GM18520 (cell line): ENCODE measurements at regions not wholly inside any gene's neighbourhood (a gene's known extent, or its start where the extent isn't known, plus 50 kb on each side); places are given as distances from the start of the nearest gene placed in this dataset.

Experiments used
- ATAC-seq: cut with Tn5 transposase; IDR thresholded peaks from one replicate; pipeline ENCODE4 v1.9.1; 2021; ENCODE audit not compliant: unreplicated experiment

GRCh38 chr15:94177112-94177511 is 54.2 kb upstream of the MCTP2 start:
- ATAC-seq: no peak

- no peak for ATAC-seq
These were observed 55.9 kb upstream of the MCTP2 start for GRCh38 chr15:94175420-94175819.

- peak; percentile 84 for ATAC-seq
These were observed 57.0 kb upstream of the MCTP2 start for GRCh38 chr15:94174399-94174802.

DNA sequence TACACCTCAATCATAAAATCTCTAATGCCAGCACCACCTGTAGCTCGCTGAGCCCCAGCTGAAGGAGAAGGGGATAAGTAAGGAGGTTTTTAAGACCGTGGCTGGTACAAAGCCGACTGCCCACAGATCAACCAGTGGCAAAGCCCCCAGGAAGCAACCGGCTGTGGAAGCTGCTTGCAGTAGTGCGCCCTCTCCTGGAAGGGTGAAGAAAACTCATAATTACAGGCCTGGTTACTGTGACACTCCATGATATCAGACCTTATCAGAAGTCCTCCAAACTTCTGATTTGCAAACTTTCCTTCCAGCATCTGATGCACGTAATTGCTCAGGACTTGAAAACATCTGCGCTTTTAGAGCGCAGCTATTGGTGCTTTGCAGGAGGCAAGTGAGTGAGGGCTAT is 63.1 kb upstream of the MCTP2 start:
- ATAC-seq: no peak

DNA sequence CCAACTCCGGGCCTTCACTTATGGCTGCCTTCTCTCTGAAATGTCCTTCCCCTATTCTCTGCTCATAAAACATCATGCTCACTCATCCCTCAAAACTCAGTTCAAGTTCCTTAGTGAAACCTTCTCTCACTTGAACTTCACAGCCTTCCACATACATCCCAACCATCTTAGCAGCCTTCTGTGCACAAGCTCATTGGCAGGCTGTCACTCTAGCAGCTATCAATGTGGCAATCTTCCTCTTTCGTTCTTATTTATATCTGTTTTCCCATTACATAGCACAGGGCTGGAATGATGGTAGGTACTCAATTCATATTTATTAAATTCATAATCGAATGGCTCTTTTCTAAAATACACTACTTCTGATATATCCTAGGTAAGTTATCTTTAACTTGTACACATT is 66.4 kb upstream of the MCTP2 start:
- ATAC-seq: no peak

DNA sequence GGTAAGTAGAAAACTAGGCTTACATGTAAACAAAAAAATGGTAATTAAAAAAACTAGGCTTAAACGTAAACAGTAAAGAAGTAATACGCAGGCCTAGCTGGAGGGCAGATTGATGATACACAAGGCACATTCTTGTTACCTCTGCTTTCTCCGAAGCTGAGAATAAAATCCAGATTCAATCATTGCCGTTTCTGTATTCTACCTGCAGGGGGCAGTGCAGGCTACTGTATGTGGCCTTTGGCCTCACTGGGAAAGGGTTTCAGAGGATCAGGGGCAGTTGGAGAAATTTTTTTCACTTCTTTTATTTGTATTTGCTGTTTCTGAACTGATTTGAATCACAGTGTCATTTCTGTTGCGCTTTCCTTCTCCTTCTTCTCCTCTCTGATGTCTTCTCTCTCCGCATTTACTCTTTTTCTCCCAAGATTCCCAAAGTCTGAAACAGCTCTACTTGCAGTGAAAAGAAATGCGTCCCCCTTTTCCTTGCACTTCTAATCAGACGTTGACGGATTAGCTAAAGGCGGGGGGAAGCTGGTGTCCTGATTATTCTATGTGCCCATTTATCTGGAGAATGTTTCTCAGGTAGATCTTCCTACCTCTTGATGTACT is 67.1 kb upstream of the MCTP2 start:
- ATAC-seq: no peak

DNA sequence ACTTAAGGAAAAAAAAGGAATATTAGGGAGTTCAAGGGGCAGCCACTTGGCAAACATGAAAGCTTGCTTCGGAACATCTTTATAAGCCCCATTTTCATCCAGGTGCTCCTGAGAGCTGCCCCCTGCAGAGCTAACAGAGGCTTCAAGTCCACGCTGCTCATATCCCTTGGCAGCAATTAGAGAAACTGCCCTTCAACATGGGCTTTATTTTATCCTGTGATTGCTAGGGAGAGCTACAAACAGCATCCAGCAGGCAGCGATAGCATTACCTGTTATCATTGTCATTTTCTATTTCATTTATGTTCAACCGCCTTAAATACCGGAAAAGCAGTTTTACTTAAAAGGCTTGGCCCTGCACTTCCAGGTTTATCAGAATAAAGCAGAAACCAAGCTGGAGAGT is 68.4 kb upstream of the MCTP2 start:
- no peak for ATAC-seq

DNA sequence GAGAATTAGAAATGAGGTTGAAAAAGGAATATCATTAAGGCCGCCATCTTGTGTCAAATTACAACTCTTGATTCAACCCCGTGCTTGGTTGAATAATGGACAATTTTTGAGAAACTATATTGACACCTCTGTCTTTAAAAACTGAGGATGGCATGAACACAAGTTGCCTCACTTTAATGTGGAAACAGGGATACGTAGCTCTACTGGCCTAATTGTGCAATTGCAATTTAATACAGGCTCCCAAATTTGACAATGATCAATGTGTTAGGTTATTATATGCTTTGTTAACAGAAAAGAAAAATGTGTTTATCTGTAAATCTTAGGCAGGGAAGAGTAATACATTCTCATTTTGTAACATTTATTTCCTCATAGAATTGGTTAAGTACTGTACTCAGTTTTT is 77.1 kb upstream of the MCTP2 start:
- ATAC-seq: no peak

GRCh38 chr15:94145046-94145445 is 86.3 kb upstream of the MCTP2 start:
- no peak for ATAC-seq

DNA sequence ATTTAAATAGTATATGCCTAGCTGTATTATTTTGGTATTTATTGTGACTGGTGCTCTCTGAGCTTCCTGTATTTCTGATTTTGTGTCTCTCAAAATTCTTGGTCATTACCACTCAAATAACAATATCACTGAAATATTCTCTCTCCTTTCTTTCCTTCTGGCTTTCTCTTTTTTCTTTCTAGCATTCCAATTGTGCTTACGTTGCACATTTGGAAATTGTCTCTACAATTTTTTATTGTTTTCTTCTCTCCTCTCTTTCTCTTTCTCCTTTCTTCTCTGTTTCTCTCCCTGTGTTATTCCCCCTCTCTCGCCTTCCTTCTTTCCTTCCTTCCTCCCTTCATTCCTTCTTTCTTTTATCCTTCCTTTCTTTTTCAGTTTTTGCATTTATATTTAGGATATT is 89.6 kb upstream of the MCTP2 start:
- ATAC-seq: no peak

GRCh38 chr15:94135486-94136147 is 95.7 kb upstream of the MCTP2 start:
- no peak for ATAC-seq

- ATAC-seq: no peak
These were observed 99.5 kb upstream of the MCTP2 start for GRCh38 chr15:94131875-94132274.

GRCh38 chr15:94130504-94130903 is 100.9 kb upstream of the MCTP2 start:
- ATAC-seq: no peak

GRCh38 chr15:94127006-94127405 is 104.4 kb upstream of the MCTP2 start:
- ATAC-seq: no peak

DNA sequence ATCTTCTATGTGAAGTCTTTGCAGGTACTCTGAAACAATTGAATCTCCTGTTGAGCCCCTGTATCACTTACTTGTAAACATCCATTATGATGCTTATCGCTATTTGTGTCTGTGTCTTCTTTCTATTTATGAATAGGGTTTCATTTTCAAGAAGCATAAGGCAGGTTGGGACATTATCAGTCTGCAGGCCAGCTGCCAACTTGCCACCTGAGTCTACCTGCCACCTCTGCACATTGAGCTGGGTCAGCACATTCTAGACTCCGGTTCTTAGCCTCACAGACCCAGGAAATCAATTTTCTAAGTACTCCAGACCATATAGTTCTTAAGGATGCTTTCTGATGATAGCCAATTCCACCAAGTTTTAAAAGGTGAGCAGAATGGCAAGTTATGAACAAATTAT is 105.7 kb upstream of the MCTP2 start:
- ATAC-seq: no peak

GRCh38 chr15:94125156-94125555 is 106.2 kb upstream of the MCTP2 start:
- ATAC-seq: no peak

- no peak for ATAC-seq
These were observed 108.8 kb upstream of the MCTP2 start for GRCh38 chr15:94122516-94122915.

DNA sequence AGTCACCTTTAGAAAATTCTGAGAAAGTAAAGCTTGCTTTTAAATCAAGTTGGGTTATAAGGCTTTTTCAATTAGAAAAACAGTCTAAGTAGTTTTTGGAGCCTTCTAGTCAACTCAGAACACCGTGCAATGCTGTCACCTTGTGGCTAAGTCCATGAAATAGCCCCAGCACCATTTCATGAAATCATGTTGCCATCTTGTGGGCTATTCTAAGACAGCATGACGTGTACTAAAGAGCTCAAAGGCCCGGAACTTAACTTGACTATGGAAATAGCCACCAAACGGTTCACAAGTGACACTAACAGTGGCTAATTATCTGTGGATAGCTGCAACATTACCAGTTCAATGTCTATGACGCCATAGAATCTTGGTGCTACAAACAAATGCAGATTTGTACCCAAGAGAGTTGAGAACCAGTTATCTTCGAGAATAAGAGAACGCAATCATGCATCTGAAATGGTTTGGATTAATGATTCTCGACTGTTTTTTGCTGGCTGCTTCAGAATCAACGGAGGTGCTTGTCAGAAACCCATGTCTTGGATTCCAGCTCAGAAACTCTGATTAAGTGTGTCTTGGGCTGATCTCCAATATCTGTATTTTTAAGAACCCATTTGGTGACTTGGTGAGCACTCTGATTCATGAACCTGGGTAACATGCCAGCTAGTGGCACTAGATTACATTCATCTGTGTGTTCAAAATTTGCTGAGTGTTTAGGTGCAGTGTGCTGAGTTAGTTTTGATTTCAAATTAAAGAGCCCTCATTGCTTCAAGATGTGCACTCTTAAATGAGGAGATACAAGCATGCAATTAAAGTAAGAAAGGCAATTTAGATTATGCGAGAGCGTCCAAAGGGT is 111.2 kb upstream of the MCTP2 start:
- peak; percentile 96 for ATAC-seq

GRCh38 chr15:94119298-94119811 is 112.0 kb upstream of the MCTP2 start:
- ATAC-seq: no peak

DNA sequence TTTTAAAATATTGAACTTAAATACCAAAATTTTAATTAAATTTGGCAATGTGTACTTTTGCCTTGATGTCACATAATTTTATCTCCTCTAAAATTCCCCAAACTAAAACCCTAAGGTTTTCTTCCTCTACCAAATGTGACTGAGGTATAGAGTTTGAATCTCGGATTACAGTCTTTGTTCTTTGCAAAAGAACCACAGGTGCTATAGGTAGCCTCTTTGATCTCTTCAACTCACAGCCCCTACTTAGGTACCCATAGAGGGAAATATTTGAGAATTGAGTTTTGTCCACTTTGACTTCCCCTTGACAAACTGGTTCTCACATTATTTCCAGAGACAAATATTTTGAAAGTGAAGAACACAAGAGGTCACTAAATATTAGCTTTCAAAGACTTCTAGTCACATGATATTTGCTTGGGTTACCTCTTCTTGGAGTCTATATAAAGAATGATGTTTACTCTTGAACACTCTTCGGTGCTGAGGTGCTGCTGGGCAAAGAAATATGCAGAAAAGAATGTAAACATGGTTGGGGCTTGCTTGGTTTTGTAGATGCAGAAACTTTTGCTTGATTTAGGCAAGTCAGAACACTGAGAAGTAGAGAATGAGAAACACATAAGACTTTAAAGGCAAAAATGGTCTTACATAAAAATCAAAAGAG is 120.8 kb upstream of the MCTP2 start:
- no peak for ATAC-seq

GRCh38 chr15:94107652-94108051 is 123.7 kb upstream of the MCTP2 start:
- no peak for ATAC-seq
